ENCODE measurements at regions not wholly inside any gene's neighbourhood (a gene's known extent, or its start where the extent isn't known, plus 50 kb on each side); places are given as distances from the start of the nearest gene placed in this dataset.

DNA sequence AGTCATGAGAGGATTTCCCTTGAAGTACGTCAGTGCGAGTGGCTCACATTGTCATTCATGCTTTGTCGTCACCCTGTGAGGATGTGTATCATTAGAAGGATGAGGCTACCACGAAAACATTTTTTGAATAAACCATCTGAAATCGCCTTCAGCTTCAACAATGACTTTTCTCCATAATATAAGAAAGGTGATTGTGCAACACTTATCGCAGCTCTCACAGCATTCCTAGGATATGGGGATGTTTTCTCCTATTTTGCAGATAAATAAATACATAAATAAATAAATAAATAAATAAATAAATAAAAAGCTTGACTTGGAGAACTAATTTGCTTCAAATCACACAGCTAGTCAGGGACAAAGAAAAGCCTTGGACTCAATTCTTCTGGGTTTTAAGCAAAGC, 326.5 kb downstream of the FOXA2 start:
- no peaks in the 10 kb centered on the region for H3K27me3 ChIP-seq (replicated peaks in 1 of 4; ENCODE audit: control insufficient read depth in 3 of 4, extremely low read depth in 1 of 4, insufficient read depth in 3 of 4, low read length in 3 of 4)
- H3K14ac ChIP-seq (ENCODE audit: insufficient read length), result no peak overlapping the region
- H2BK15ac ChIP-seq (ENCODE audit: low read length), result no peak overlapping the region
- H3K4me2 ChIP-seq (ENCODE audit: insufficient read depth in 1 of 2, low read depth in 2 of 2, low read length in 2 of 2), result no peak overlapping the region
- H2AFZ ChIP-seq (ENCODE audit: low read length), result no peak overlapping the region
- H3K27ac ChIP-seq (ENCODE audit: low read depth, low read length), result no peak overlapping the region
- H3K4me1 ChIP-seq (replicated peaks in 1 of 4; ENCODE audit: control insufficient read depth in 3 of 4, insufficient read depth in 4 of 4, low read length in 3 of 4), result no peaks in the 10 kb centered on the region
- no peak overlapping the region for H3K18ac ChIP-seq (ENCODE audit: extremely low read depth, low read length)
- no peak overlapping the region for H2BK12ac ChIP-seq (ENCODE audit: low read depth, low read length)
- H4K8ac ChIP-seq (ENCODE audit: extremely low read depth, insufficient read depth, low read length), result no peak overlapping the region
- H3K23ac ChIP-seq (ENCODE audit: insufficient read length), result no peak overlapping the region
- H3K4me3 ChIP-seq (ENCODE audit: extremely low read depth in 1 of 4, insufficient read depth in 2 of 4, low read depth in 3 of 4, low read length in 4 of 4), result no peak overlapping the region
- no peak overlapping the region for H3K56ac ChIP-seq (replicated peaks; ENCODE audit: insufficient read length, low read depth, low read length)
- H3K79me2 ChIP-seq (ENCODE audit: control insufficient read depth in 1 of 2, insufficient read depth in 2 of 2, low read length in 2 of 2), result no peaks in the 10 kb centered on the region
- no peak overlapping the region for H2AK5ac ChIP-seq (ENCODE audit: low read depth, low read length)
- H2BK5ac ChIP-seq (ENCODE audit: low read depth, low read length), result no peak overlapping the region
- 89% methylated on average over 6 of the region's 6 CpGs; no CpG with 5 or more reads in 1 of the 2 experiments for WGBS, 2 experiments (ENCODE audit: extremely low coverage in 1 of 2, insufficient coverage in 1 of 2, insufficient read length in 1 of 2, insufficient replicate concordance in 2 of 2, low coverage in 1 of 2, low lambda C conversion rate in 2 of 2, missing lambda C conversion rate in 1 of 2)
- no peak overlapping the region for H3K4ac ChIP-seq (replicated peaks; ENCODE audit: insufficient read length, low read depth, low read length)
- TF ChIP-seq USF2 (IDR thresholded peaks at IDR 0.05; ENCODE audit: low read length) (no peak), CTBP2 (IDR thresholded peaks at IDR 0.05; ENCODE audit: borderline replicate concordance, insufficient read depth, insufficient read length, low read length) (no peak), HDAC6 (IDR thresholded peaks at IDR 0.05; ENCODE audit: low read depth, low read length) (no peak), CEBPB (IDR thresholded peaks at IDR 0.05; ENCODE audit: low read depth, low read length) (no peak), TBP (IDR thresholded peaks at IDR 0.05; ENCODE audit: low read depth, low read length) (no peak), FOSL1 (IDR thresholded peaks at IDR 0.05; ENCODE audit: insufficient read depth, low read depth, low read length) (no peak), KDM1A (IDR thresholded peaks at IDR 0.05; ENCODE audit: borderline replicate concordance, low read length) (no peak), EP300 (IDR thresholded peaks at IDR 0.05; ENCODE audit: borderline replicate concordance in 1 of 2, low read depth in 2 of 2, low read length in 2 of 2) (no peak), ATF2 (IDR thresholded peaks at IDR 0.05; ENCODE audit: low read length) (no peak), TCF12 (IDR thresholded peaks at IDR 0.05; ENCODE audit: low read depth, low read length) (no peak)
- H3K79me1 ChIP-seq (ENCODE audit: low read depth, low read length), result no peaks in the 10 kb centered on the region
- CTCF ChIA-PET (ENCODE audit: partially characterized antibody), result interaction anchor here (0.9 to 2.2 kb wide), 4 partner anchors 10 to 78 kb away, joined by 3 to 5 read pairs (median 4); no protein-coding TSS in a partner anchor
- no peak overlapping the region for H4K5ac ChIP-seq (ENCODE audit: insufficient read length, low read depth, low read length)
- H2BK120ac ChIP-seq (replicated peaks; ENCODE audit: low read depth, low read length), result no peak overlapping the region
- FAIRE-seq, result no peak
- no peaks in the 10 kb centered on the region for H3K9me3 ChIP-seq (ENCODE audit: insufficient read depth in 2 of 2, low read depth in 1 of 2, low read length in 1 of 2)
- H3K9ac ChIP-seq (replicated peaks in 1 of 4; ENCODE audit: extremely low read depth in 1 of 4, low read depth in 3 of 4, low read length in 3 of 4), result no peak overlapping the region
- DNase-seq (ENCODE audit: low read depth in 1 of 2, low spot score in 2 of 2), result no peak
- no peak overlapping the region for H2BK20ac ChIP-seq (ENCODE audit: low read length)
- POLR2A ChIA-PET (ENCODE audit: partially characterized antibody), result no interaction called here
- H3K23me2 ChIP-seq (ENCODE audit: low read depth, low read length), result no peaks in the 10 kb centered on the region
- H4K91ac ChIP-seq (replicated peaks; ENCODE audit: insufficient read length, low read length), result no peak overlapping the region
- H3K36me3 ChIP-seq (ENCODE audit: control insufficient read depth in 2 of 4, insufficient read depth in 4 of 4, low read length in 3 of 4), result no peaks in the 10 kb centered on the region
- H4K20me1 ChIP-seq (replicated peaks in 1 of 2; ENCODE audit: control insufficient read depth in 1 of 2, insufficient read depth in 2 of 2, low read length in 2 of 2), result no peaks in the 10 kb centered on the region

All from H1 (cell line).